ENCODE measurements at regions not wholly inside any gene's neighbourhood (a gene's known extent, or its start where the extent isn't known, plus 50 kb on each side); places are given as distances from the start of the nearest gene placed in this dataset.

DNA sequence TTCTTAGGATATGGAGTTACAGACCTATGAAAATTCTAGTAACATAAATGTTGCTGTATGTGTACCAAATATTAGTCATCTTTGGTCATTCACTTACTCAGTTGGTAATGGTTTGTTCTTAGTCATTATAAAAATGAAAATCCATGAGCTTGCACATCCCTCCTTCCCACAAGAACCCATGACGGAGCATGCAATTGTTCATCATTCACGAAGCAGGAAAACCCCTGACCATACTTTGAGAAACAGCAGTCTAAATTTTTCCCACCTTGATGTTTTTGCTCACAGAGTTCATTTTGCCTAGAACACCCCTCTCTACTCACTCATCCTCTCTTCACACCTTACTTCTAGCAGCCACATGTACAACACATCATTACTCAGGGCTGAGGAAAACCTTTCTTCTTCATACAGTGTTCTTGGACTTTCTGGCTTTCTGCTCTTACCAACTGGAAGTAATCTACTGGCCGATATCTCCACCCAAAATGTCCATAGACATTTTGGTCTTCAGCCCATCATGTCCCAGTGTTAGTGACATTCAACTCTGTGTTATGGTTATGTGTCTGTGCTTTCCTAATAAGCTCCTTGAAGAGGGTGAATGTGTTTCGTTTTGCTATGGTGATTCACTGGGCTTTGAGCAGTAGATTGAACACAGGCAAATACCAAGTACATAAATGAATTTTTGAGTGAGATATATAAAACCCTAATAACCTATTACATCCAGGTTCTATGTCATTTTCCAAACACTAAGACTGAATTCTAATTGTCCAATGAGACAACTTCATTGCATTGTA, 189.9 kb downstream of the ZC3H11B start:
- TF ChIP-seq POLR2A (IDR thresholded peaks at IDR 0.05) (no peak), CTCF (IDR thresholded peaks at IDR 0.05) (no peak)

Measured in adrenal gland (tissue), 5 donors.